ENCODE measurements at regions not wholly inside any gene's neighbourhood (a gene's known extent, or its start where the extent isn't known, plus 50 kb on each side); places are given as distances from the start of the nearest gene placed in this dataset.
A peak's percentile ranks its signal among the peaks of the same experiment; 100 is the strongest.
"Not testable (repeated sequence)": the region's sequence is repeated elsewhere in the genome, so short reads cannot be mapped to it uniquely, and the experiment has no call there.

- DNase-seq (ENCODE audit: extremely low read depth, low read depth), result no peak
Observed at GRCh38 chr18:51248685-51249084, 51.2 kb upstream of the MEX3C start.

GRCh38 chr18:51250006-51250405 lies 52.5 kb upstream of the MEX3C start:
- DNase-seq (ENCODE audit: extremely low read depth, low read depth), result no peak

- no peak for DNase-seq (ENCODE audit: extremely low read depth, low read depth)
Observed at GRCh38 chr18:51250458-51251024, 53.1 kb upstream of the MEX3C start.

- DNase-seq (ENCODE audit: extremely low read depth, low read depth), result no peak
Observed at GRCh38 chr18:51251625-51252024, 54.1 kb upstream of the MEX3C start.

GRCh38 chr18:51253476-51253875 lies 56.0 kb upstream of the MEX3C start:
- DNase-seq (ENCODE audit: extremely low read depth, low read depth), result no peak

- no peak for DNase-seq (ENCODE audit: extremely low read depth, low read depth)
Observed at GRCh38 chr18:51255693-51256092, 58.2 kb upstream of the MEX3C start.

GRCh38 chr18:51257150-51257549 lies 59.7 kb upstream of the MEX3C start:
- DNase-seq (ENCODE audit: extremely low read depth, low read depth), result no peak

- no peak for DNase-seq (ENCODE audit: extremely low read depth, low read depth)
Observed at GRCh38 chr18:51260118-51260517, 62.6 kb upstream of the MEX3C start.

- DNase-seq (ENCODE audit: extremely low read depth, low read depth), result not testable (repeated sequence)
Observed at GRCh38 chr18:51266077-51266476, 68.6 kb upstream of the MEX3C start.

GRCh38 chr18:51266773-51267172 lies 69.3 kb upstream of the MEX3C start:
- DNase-seq (ENCODE audit: extremely low read depth, low read depth), result peak; percentile 13

- no peak for DNase-seq (ENCODE audit: extremely low read depth, low read depth)
Observed at GRCh38 chr18:51273437-51273836, 76.0 kb upstream of the MEX3C start.

- DNase-seq (ENCODE audit: extremely low read depth, low read depth), result no peak
Observed at GRCh38 chr18:51275712-51276476, 78.4 kb upstream of the MEX3C start.

GRCh38 chr18:51278045-51278649 lies 80.7 kb upstream of the MEX3C start:
- DNase-seq (ENCODE audit: extremely low read depth, low read depth), result peak; percentile 55

GRCh38 chr18:51279367-51279984 lies 82.0 kb upstream of the MEX3C start:
- no peak for DNase-seq (ENCODE audit: extremely low read depth, low read depth)

GRCh38 chr18:51287818-51288508 lies 90.5 kb upstream of the MEX3C start:
- no peak for DNase-seq (ENCODE audit: extremely low read depth, low read depth)

- DNase-seq (ENCODE audit: extremely low read depth, low read depth), result no peak
Observed at GRCh38 chr18:51288582-51288981, 91.1 kb upstream of the MEX3C start.

GRCh38 chr18:51290860-51291259 lies 93.4 kb upstream of the MEX3C start:
- DNase-seq (ENCODE audit: extremely low read depth, low read depth), result no peak

- peak; percentile 4 for DNase-seq (ENCODE audit: extremely low read depth, low read depth)
Observed at GRCh38 chr18:51300912-51301311, 103.4 kb upstream of the MEX3C start.

- DNase-seq (ENCODE audit: extremely low read depth, low read depth), result no peak
Observed at GRCh38 chr18:51301376-51301775, 103.9 kb upstream of the MEX3C start.

- DNase-seq (ENCODE audit: extremely low read depth, low read depth), result no peak
Observed at GRCh38 chr18:51316677-51317076, 119.2 kb upstream of the MEX3C start.

GRCh38 chr18:51321696-51322095 lies 124.2 kb upstream of the MEX3C start:
- no peak for DNase-seq (ENCODE audit: extremely low read depth, low read depth)

All from NCI-H460 (cell line).